GM19035 (cell line): ENCODE measurements at regions not wholly inside any gene's neighbourhood (a gene's known extent, or its start where the extent isn't known, plus 50 kb on each side); places are given as distances from the start of the nearest gene placed in this dataset.

Experiments used
- ATAC-seq: cut with Tn5 transposase; IDR thresholded peaks from one replicate; pipeline ENCODE4 v1.9.1; 2021; ENCODE audit not compliant: unreplicated experiment

- ATAC-seq = no peak
Observed at GRCh38 chr12:60120199-60120598, 524.4 kb downstream of the SLC16A7 start.

GRCh38 chr12:60123557-60123956 lies 527.7 kb downstream of the SLC16A7 start:
- ATAC-seq = no peak

GRCh38 chr12:60137513-60137912 lies 541.7 kb downstream of the SLC16A7 start:
- no peak for ATAC-seq

GRCh38 chr12:60138526-60138925 lies 542.7 kb downstream of the SLC16A7 start:
- no peak for ATAC-seq

GRCh38 chr12:60144395-60144794 lies 548.6 kb downstream of the SLC16A7 start:
- ATAC-seq = no peak

- no peak for ATAC-seq
Observed at GRCh38 chr12:60148109-60148508, 552.3 kb downstream of the SLC16A7 start.

GRCh38 chr12:60148831-60149230 lies 553.0 kb downstream of the SLC16A7 start:
- no peak for ATAC-seq

- ATAC-seq = no peak
Observed at GRCh38 chr12:60152756-60153155, 556.9 kb downstream of the SLC16A7 start.

- no peak for ATAC-seq
Observed at GRCh38 chr12:60159761-60160160, 563.9 kb downstream of the SLC16A7 start.

GRCh38 chr12:60162988-60163720 lies 567.3 kb downstream of the SLC16A7 start:
- no peak for ATAC-seq

- ATAC-seq = no peak
Observed at GRCh38 chr12:60165781-60166180, 570.0 kb downstream of the SLC16A7 start.

- ATAC-seq = no peak
Observed at GRCh38 chr12:60168441-60168840, 572.6 kb downstream of the SLC16A7 start.

- ATAC-seq = no peak
Observed at GRCh38 chr12:60169904-60170303, 574.1 kb downstream of the SLC16A7 start.

GRCh38 chr12:60172266-60173211 lies 576.7 kb downstream of the SLC16A7 start:
- ATAC-seq = no peak

- no peak for ATAC-seq
Observed at GRCh38 chr12:60173224-60174170, 577.7 kb downstream of the SLC16A7 start.

GRCh38 chr12:60174476-60174875 lies 578.6 kb downstream of the SLC16A7 start:
- no peak for ATAC-seq

- ATAC-seq = no peak
Observed at GRCh38 chr12:60174941-60175340, 579.1 kb downstream of the SLC16A7 start.

- no peak for ATAC-seq
Observed at GRCh38 chr12:60176891-60177290, 581.1 kb downstream of the SLC16A7 start.

GRCh38 chr12:60180298-60180697 lies 584.5 kb downstream of the SLC16A7 start:
- ATAC-seq = no peak

GRCh38 chr12:60182354-60182753 lies 586.5 kb downstream of the SLC16A7 start:
- ATAC-seq = no peak

GRCh38 chr12:60184096-60184495 lies 588.3 kb downstream of the SLC16A7 start:
- no peak for ATAC-seq
